DND-41 (cell line): ENCODE measurements at regions not wholly inside any gene's neighbourhood (a gene's known extent, or its start where the extent isn't known, plus 50 kb on each side); places are given as distances from the start of the nearest gene placed in this dataset.

ENCODE experiments used
- CTCF ChIP-seq: IDR thresholded peaks from 2 replicates; pipeline ENCODE4 v1.5.1; 2012; ENCODE audit warnings: borderline replicate concordance, low read length, moderate library complexity, mild to moderate bottlenecking; ENCODE audit not compliant: poor library complexity, severe bottlenecking; ENCODE audit errors: extremely low read depth
- EZH2 ChIP-seq: IDR thresholded peaks from 3 replicates; pipeline ENCODE4 v1.6.1; 2012; ENCODE audit warnings: borderline replicate concordance, low read depth, mild to moderate bottlenecking, moderate library complexity, low read length, inconsistent platforms; ENCODE audit not compliant: severe bottlenecking

- TF ChIP-seq CTCF (no peak), EZH2 (no peak)
These were observed 279.1 kb downstream of the MSX2 start for GRCh38 chr5:175003531-175003930.
